Prostate gland (tissue), 2 donors: ENCODE measurements at regions not wholly inside any gene's neighbourhood (a gene's known extent, or its start where the extent isn't known, plus 50 kb on each side); places are given as distances from the start of the nearest gene placed in this dataset.

Experiments
- POLR2A ChIP-seq: fragments of 450-650 bp; IDR thresholded peaks from one replicate; pipeline ENCODE4 v1.6.1; 2016; ENCODE audit warnings: antibody characterized with exemption, mild to moderate bottlenecking
- TF ChIP-seq, protein P1 (sequence below), 4 experiments: fragments of 200-600 bp in 2 of 4; fragments of 450-650 bp in 2 of 4; sonication (generic) in 2 of 4; IDR thresholded peaks; 1 replicate in 3 of 4; 2 replicates in 1 of 4; pipeline ENCODE4 v1.5.1; 2016 to 2019; ENCODE audit warnings: antibody characterized with exemption in 4 of 4, mild to moderate bottlenecking in 2 of 4, moderate library complexity in 2 of 4

DNA sequence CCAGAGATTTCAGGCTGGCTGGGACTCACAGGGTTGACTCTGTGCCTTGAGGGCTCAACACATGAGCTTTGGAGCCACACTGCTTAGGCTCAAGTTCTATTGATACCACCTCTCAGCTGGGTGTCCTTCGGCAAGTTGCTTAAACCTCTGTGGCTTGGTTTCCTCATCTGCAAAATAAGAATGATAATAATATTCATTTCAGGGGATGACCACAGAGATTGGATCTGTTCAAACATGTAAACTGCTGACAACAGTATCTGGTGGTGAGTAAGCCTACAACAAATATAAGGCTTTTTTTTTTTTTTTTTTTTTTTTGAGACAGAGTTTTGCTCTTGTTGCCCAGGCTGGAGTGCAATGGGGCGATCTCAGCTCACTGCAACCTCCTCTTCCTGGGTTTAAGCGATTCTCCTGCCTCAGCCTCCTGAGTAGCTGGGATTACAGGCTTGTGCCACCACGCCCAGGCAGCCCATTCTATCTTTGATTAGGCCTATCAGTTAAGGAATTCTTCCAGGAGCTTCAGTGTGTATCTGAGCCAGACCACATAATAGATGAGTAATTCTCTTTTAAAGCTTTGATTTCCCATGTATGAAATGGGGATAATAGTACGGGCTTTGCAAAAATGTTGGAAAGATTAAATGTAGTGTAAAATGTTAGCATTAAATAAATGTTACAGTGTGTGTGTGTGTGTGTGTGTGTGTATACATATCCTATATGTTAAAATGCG, 437.6 kb downstream of the PRDM2 start:
- TF ChIP-seq, protein P1, sequence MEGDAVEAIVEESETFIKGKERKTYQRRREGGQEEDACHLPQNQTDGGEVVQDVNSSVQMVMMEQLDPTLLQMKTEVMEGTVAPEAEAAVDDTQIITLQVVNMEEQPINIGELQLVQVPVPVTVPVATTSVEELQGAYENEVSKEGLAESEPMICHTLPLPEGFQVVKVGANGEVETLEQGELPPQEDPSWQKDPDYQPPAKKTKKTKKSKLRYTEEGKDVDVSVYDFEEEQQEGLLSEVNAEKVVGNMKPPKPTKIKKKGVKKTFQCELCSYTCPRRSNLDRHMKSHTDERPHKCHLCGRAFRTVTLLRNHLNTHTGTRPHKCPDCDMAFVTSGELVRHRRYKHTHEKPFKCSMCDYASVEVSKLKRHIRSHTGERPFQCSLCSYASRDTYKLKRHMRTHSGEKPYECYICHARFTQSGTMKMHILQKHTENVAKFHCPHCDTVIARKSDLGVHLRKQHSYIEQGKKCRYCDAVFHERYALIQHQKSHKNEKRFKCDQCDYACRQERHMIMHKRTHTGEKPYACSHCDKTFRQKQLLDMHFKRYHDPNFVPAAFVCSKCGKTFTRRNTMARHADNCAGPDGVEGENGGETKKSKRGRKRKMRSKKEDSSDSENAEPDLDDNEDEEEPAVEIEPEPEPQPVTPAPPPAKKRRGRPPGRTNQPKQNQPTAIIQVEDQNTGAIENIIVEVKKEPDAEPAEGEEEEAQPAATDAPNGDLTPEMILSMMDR (IDR thresholded peaks at IDR 0.05), result no peak
- TF ChIP-seq POLR2A, result no peak
